T-cell (primary cell): ENCODE measurements at regions not wholly inside any gene's neighbourhood (a gene's known extent, or its start where the extent isn't known, plus 50 kb on each side); places are given as distances from the start of the nearest gene placed in this dataset.

Experiments used
- ATAC-seq, 4 experiments: fragments of 200-7000 bp in 3 of 4; fragments of 150-1000 bp in 1 of 4; cut with Tn5 transposase; replicated peaks in 1 of 4; 1 replicate in 3 of 4; 2 replicates in 1 of 4; pipeline ENCODE4 v1.10.0; 2021; ENCODE audit warnings: moderate library complexity in 3 of 4, mild to moderate bottlenecking in 2 of 4, moderate number of reproducible peaks in 1 of 4
- CTCF ChIA-PET, 2 donors: fragments of 300-600 bp; sonication (Branson Sonifier 250); formaldehyde crosslinking; loops; one replicate each; lab custom pipeline; 2022; ENCODE audit warnings: antibody characterized with exemption in 2 of 2; lab: Charles Lee
- POLR2A ChIA-PET, 2 donors: fragments of 300-600 bp; sonication (Branson Sonifier 250); formaldehyde crosslinking; loops; one replicate each; lab custom pipeline; 2022; ENCODE audit warnings: antibody characterized with exemption in 2 of 2; lab: Charles Lee
- DNase-seq, 35 experiments: peaks; one replicate each; pipeline versions ENCODE4 v3.0.0 to v3.0.0-alpha.2; 2013 to 2023
- H3K27ac ChIP-seq: one replicate; pipeline ENCODE4 v1.5.1; 2013; ENCODE audit warnings: low read length
- H3K27me3 ChIP-seq, 2 experiments: replicated peaks in 1 of 2; 1 replicate in 1 of 2; 2 replicates in 1 of 2; pipeline versions ENCODE4 v1.6.1 to v1.7.0; 2013; ENCODE audit warnings: low read length in 1 of 2, mixed read lengths in 1 of 2; ENCODE audit not compliant: control insufficient read depth in 2 of 2, insufficient read depth in 2 of 2; ENCODE audit errors: extremely low read depth in 1 of 2
- H3K36me3 ChIP-seq, 2 donors: 1 replicate in 1 of 2; 2 replicates in 1 of 2; pipeline versions ENCODE4 v1.6.1 to v1.7.0; 2013; ENCODE audit warnings: low read length in 1 of 2; ENCODE audit not compliant: control insufficient read depth in 2 of 2, insufficient read depth in 1 of 2; ENCODE audit errors: extremely low read depth in 1 of 2
- H3K4me1 ChIP-seq, 2 experiments: 1 replicate in 1 of 2; 2 replicates in 1 of 2; pipeline versions ENCODE4 v1.6.1 to v1.7.0; 2013; ENCODE audit warnings: low read length in 2 of 2, mixed read lengths in 1 of 2; ENCODE audit not compliant: insufficient read depth in 2 of 2, control insufficient read depth in 1 of 2; ENCODE audit errors: extremely low read depth in 1 of 2
- H3K4me3 ChIP-seq, 2 donors: 1 replicate in 1 of 2; 2 replicates in 1 of 2; pipeline versions ENCODE4 v1.5.1 to v1.7.0; 2013; ENCODE audit warnings: mild to moderate bottlenecking in 2 of 2, low read length in 1 of 2, moderate library complexity in 1 of 2; ENCODE audit not compliant: control insufficient read depth in 1 of 2; ENCODE audit errors: extremely low read depth in 1 of 2
- H3K9me3 ChIP-seq: 2 replicates; pipeline ENCODE4 v1.7.0; 2013
- H3K27ac Mint-ChIP-seq, 2 donors: one replicate each; pipeline ENCODE4 v1.8.0; 2020 to 2021; ENCODE audit warnings: mild to moderate bottlenecking in 2 of 2, mixed read lengths in 2 of 2
- H3K27me3 Mint-ChIP-seq, 2 donors: one replicate each; pipeline ENCODE4 v1.8.0; 2021 to 2022; ENCODE audit warnings: mixed read lengths in 2 of 2
- H3K36me3 Mint-ChIP-seq: one replicate; pipeline ENCODE4 v1.8.0; 2021; ENCODE audit warnings: mixed read lengths
- H3K4me1 Mint-ChIP-seq, 3 donors: one replicate each; pipeline ENCODE4 v1.8.0; 2020 to 2022; ENCODE audit warnings: mixed read lengths in 3 of 3, mild to moderate bottlenecking in 1 of 3
- H3K4me3 Mint-ChIP-seq, 3 donors: one replicate each; pipeline ENCODE4 v1.8.0; 2020 to 2022; ENCODE audit warnings: mild to moderate bottlenecking in 3 of 3, mixed read lengths in 3 of 3, moderate library complexity in 3 of 3
- H3K9me3 Mint-ChIP-seq, 3 donors: one replicate each; pipeline ENCODE4 v1.8.0; 2020 to 2022; ENCODE audit warnings: mixed read lengths in 3 of 3
- WGBS: methylation state at CpG from one replicate; pipeline ENCODE4 v1.1.5; 2013; ENCODE audit warnings: missing lambda C conversion rate; ENCODE audit not compliant: insufficient coverage; 5-methylcytosine and 5-hydroxymethylcytosine counted together

GRCh38 chr6:98516206-98516605 is 318.2 kb upstream of the POU3F2 start:
- no peaks in the 10 kb centered on the region for H3K36me3 Mint-ChIP-seq
- ATAC-seq (no peak), DNase-seq (no peak)
- H3K27ac ChIP-seq, result no peak overlapping the region
- H3K27me3 Mint-ChIP-seq, result no peaks in the 10 kb centered on the region
- H3K27me3 ChIP-seq, result no peaks in the 10 kb centered on the region
- H3K9me3 ChIP-seq, result no peaks in the 10 kb centered on the region
- no CpG with 5 or more reads among the region's 2 CpGs for WGBS
- POLR2A ChIA-PET, result no interaction called here
- no peak overlapping the region for H3K4me3 ChIP-seq
- CTCF ChIA-PET, result no interaction called here
- H3K4me1 ChIP-seq, result no peaks in the 10 kb centered on the region
- H3K27ac Mint-ChIP-seq, result no peak overlapping the region
- peaks cover 0 to 4% (median 4%) of the 10 kb centered on the region in 3 donors for H3K9me3 Mint-ChIP-seq
- H3K36me3 ChIP-seq, result no peaks in the 10 kb centered on the region
- no peaks in the 10 kb centered on the region for H3K4me1 Mint-ChIP-seq
- no peak overlapping the region for H3K4me3 Mint-ChIP-seq

- no CpG with 5 or more reads among the region's 4 CpGs for WGBS
- no peaks in the 10 kb centered on the region for H3K36me3 ChIP-seq
- Mint-ChIP-seq H3K9me3 (peaks cover 0 to 6% (median 4%) of the 10 kb centered on the region in 3 donors), H3K27me3 (no peaks in the 10 kb centered on the region), H3K4me3 (no peak overlapping the region), H3K36me3 (no peaks in the 10 kb centered on the region), H3K4me1 (no peaks in the 10 kb centered on the region), H3K27ac (no peak overlapping the region)
- H3K4me3 ChIP-seq, result no peak overlapping the region
- DNase-seq (no peak), ATAC-seq (no peak)
- no peaks in the 10 kb centered on the region for H3K27me3 ChIP-seq
- no peaks in the 10 kb centered on the region for H3K4me1 ChIP-seq
- H3K9me3 ChIP-seq, result no peaks in the 10 kb centered on the region
- ChIA-PET POLR2A (no interaction called here), CTCF (no interaction called here)
- no peak overlapping the region for H3K27ac ChIP-seq
Observed at GRCh38 chr6:98516866-98517265, 317.5 kb upstream of the POU3F2 start.

GRCh38 chr6:98525860-98526259 is 308.5 kb upstream of the POU3F2 start:
- peaks cover 0 to 5% (median 0%) of the 10 kb centered on the region in 3 donors for H3K9me3 Mint-ChIP-seq
- ChIA-PET CTCF (no interaction called here), POLR2A (no interaction called here)
- no peak overlapping the region for H3K27ac Mint-ChIP-seq
- no peaks in the 10 kb centered on the region for H3K4me1 ChIP-seq
- no peak overlapping the region for H3K4me3 ChIP-seq
- H3K9me3 ChIP-seq, result no peaks in the 10 kb centered on the region
- 14% methylated on average over 1 of the region's 3 CpGs for WGBS
- H3K4me3 Mint-ChIP-seq, result no peak overlapping the region
- DNase-seq (no peak), ATAC-seq (no peak)
- H3K27ac ChIP-seq, result no peak overlapping the region
- H3K4me1 Mint-ChIP-seq, result no peaks in the 10 kb centered on the region
- no peaks in the 10 kb centered on the region for H3K36me3 ChIP-seq
- no peaks in the 10 kb centered on the region for H3K27me3 ChIP-seq
- no peaks in the 10 kb centered on the region for H3K27me3 Mint-ChIP-seq
- H3K36me3 Mint-ChIP-seq, result no peaks in the 10 kb centered on the region

- Mint-ChIP-seq H3K4me1 (no peaks in the 10 kb centered on the region), H3K4me3 (no peak overlapping the region), H3K27me3 (no peaks in the 10 kb centered on the region), H3K27ac (no peak overlapping the region), H3K36me3 (no peaks in the 10 kb centered on the region), H3K9me3 (no peaks in the 10 kb centered on the region)
- no peaks in the 10 kb centered on the region for H3K9me3 ChIP-seq
- no peaks in the 10 kb centered on the region for H3K27me3 ChIP-seq
- H3K27ac ChIP-seq, result no peak overlapping the region
- no peak overlapping the region for H3K4me3 ChIP-seq
- 62% methylated on average over 3 of the region's 5 CpGs for WGBS
- ChIA-PET CTCF (no interaction called here), POLR2A (no interaction called here)
- no peaks in the 10 kb centered on the region for H3K36me3 ChIP-seq
- no peak for DNase-seq
- no peaks in the 10 kb centered on the region for H3K4me1 ChIP-seq
- ATAC-seq, result no peak
Observed at GRCh38 chr6:98526465-98526864, 307.9 kb upstream of the POU3F2 start.

GRCh38 chr6:98529364-98529763 is 305.0 kb upstream of the POU3F2 start:
- H3K27me3 ChIP-seq, result no peaks in the 10 kb centered on the region
- ChIA-PET CTCF (no interaction called here), POLR2A (no interaction called here)
- H3K27ac ChIP-seq, result no peak overlapping the region
- Mint-ChIP-seq H3K27me3 (no peaks in the 10 kb centered on the region), H3K4me3 (no peak overlapping the region), H3K27ac (no peak overlapping the region), H3K9me3 (peaks cover 0 to 5% (median 0%) of the 10 kb centered on the region in 3 donors), H3K4me1 (no peaks in the 10 kb centered on the region), H3K36me3 (no peaks in the 10 kb centered on the region)
- H3K36me3 ChIP-seq, result no peaks in the 10 kb centered on the region
- no peak for DNase-seq
- no peaks in the 10 kb centered on the region for H3K9me3 ChIP-seq
- no peak overlapping the region for H3K4me3 ChIP-seq
- 90% methylated on average over 9 of the region's 9 CpGs for WGBS
- H3K4me1 ChIP-seq, result no peaks in the 10 kb centered on the region
- no peak for ATAC-seq

GRCh38 chr6:98530732-98531131 is 303.6 kb upstream of the POU3F2 start:
- Histone ChIP-seq H3K36me3 (no peaks in the 10 kb centered on the region), H3K27me3 (no peaks in the 10 kb centered on the region), H3K27ac (no peak overlapping the region), H3K9me3 (no peaks in the 10 kb centered on the region), H3K4me1 (no peaks in the 10 kb centered on the region), H3K4me3 (no peak overlapping the region)
- Mint-ChIP-seq H3K27ac (no peak overlapping the region), H3K27me3 (no peaks in the 10 kb centered on the region), H3K4me1 (no peaks in the 10 kb centered on the region), H3K36me3 (no peaks in the 10 kb centered on the region), H3K9me3 (peaks cover 0 to 14% (median 4%) of the 10 kb centered on the region in 3 donors), H3K4me3 (no peak overlapping the region)
- no peak for ATAC-seq
- no peak for DNase-seq
- ChIA-PET CTCF (no interaction called here), POLR2A (no interaction called here)
- 51% methylated on average over 5 of the region's 5 CpGs for WGBS

- 100% methylated on average over 1 of the region's 6 CpGs for WGBS
- Mint-ChIP-seq H3K9me3 (peaks cover 0 to 14% (median 4%) of the 10 kb centered on the region in 3 donors), H3K4me3 (no peak overlapping the region), H3K36me3 (no peaks in the 10 kb centered on the region), H3K27ac (no peak overlapping the region), H3K27me3 (no peaks in the 10 kb centered on the region), H3K4me1 (no peaks in the 10 kb centered on the region)
- ChIA-PET POLR2A (no interaction called here), CTCF (no interaction called here)
- H3K36me3 ChIP-seq, result no peaks in the 10 kb centered on the region
- H3K9me3 ChIP-seq, result no peaks in the 10 kb centered on the region
- no peak for DNase-seq
- no peak for ATAC-seq
- H3K4me3 ChIP-seq, result no peak overlapping the region
- H3K4me1 ChIP-seq, result no peaks in the 10 kb centered on the region
- H3K27ac ChIP-seq, result no peak overlapping the region
- no peaks in the 10 kb centered on the region for H3K27me3 ChIP-seq
Observed at GRCh38 chr6:98532004-98532403, 302.4 kb upstream of the POU3F2 start.
